ENCODE measurements at regions not wholly inside any gene's neighbourhood (a gene's known extent, or its start where the extent isn't known, plus 50 kb on each side); places are given as distances from the start of the nearest gene placed in this dataset.

- DNase-seq (ENCODE audit: low read depth) = no peak
- H3K4me3 ChIP-seq (ENCODE audit: low read depth, low read length) = no peak overlapping the region
- TF ChIP-seq, protein P1, sequence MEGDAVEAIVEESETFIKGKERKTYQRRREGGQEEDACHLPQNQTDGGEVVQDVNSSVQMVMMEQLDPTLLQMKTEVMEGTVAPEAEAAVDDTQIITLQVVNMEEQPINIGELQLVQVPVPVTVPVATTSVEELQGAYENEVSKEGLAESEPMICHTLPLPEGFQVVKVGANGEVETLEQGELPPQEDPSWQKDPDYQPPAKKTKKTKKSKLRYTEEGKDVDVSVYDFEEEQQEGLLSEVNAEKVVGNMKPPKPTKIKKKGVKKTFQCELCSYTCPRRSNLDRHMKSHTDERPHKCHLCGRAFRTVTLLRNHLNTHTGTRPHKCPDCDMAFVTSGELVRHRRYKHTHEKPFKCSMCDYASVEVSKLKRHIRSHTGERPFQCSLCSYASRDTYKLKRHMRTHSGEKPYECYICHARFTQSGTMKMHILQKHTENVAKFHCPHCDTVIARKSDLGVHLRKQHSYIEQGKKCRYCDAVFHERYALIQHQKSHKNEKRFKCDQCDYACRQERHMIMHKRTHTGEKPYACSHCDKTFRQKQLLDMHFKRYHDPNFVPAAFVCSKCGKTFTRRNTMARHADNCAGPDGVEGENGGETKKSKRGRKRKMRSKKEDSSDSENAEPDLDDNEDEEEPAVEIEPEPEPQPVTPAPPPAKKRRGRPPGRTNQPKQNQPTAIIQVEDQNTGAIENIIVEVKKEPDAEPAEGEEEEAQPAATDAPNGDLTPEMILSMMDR (IDR thresholded peaks at IDR 0.05; ENCODE audit: insufficient read depth, low read length) = no peak
Observed at GRCh38 chr2:126200538-126200937, 455.4 kb upstream of the GYPC start.

DNA sequence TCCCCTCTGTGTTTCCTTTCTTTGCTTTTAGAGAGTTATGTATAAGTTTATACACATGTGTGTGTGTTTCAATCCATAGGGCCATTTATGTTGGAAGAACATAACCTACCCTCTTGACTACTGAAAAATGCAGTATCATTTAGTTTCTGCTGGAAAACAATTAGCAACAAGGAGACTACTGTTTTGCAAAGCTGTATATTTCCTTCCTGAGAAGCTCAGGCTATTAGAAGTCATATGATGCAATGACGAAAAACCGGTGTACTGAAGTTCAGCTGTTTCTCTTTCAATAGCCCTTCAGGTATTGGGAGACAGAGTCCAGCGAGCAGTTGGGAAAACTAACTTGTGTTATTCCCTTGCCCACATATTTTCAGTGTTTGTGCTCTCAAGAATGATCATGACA lies 447.7 kb upstream of the GYPC start:
- TF ChIP-seq, protein P1 (IDR thresholded peaks at IDR 0.05; ENCODE audit: insufficient read depth, low read length) = no peak
- DNase-seq (ENCODE audit: low read depth) = no peak
- no peak overlapping the region for H3K4me3 ChIP-seq (ENCODE audit: low read depth, low read length)

DNA sequence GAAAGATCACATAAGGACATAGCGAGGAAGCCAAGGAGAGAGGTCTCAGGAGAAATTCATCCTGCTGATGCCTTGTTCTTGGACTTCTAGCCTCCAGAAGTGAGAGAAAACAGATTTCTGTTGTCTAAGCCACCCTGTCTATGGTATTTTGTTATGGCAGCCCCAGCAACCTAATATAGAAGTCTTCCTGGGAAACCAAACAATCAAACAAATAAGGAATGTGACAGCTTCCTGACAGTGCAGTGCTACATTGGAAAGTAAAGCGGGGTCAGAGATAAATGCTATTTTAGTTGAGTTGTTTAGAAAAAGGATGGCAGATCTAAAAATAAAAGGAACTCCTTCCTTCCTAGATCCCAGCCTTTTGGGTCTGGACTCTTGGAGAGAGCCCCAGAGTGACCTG lies 443.2 kb upstream of the GYPC start:
- H3K4me3 ChIP-seq (ENCODE audit: low read depth, low read length) = no peak overlapping the region
- DNase-seq (ENCODE audit: low read depth) = no peak
- TF ChIP-seq, protein P1 (IDR thresholded peaks at IDR 0.05; ENCODE audit: insufficient read depth, low read length) = no peak

GRCh38 chr2:126219081-126219480 lies 436.9 kb upstream of the GYPC start:
- DNase-seq (ENCODE audit: low read depth) = no peak
- no peak overlapping the region for H3K4me3 ChIP-seq (ENCODE audit: low read depth, low read length)
- TF ChIP-seq, protein P1 (IDR thresholded peaks at IDR 0.05; ENCODE audit: insufficient read depth, low read length) = no peak

GRCh38 chr2:126220331-126220730 lies 435.6 kb upstream of the GYPC start:
- no peak for DNase-seq (ENCODE audit: low read depth)
- H3K4me3 ChIP-seq (ENCODE audit: low read depth, low read length) = no peak overlapping the region
- TF ChIP-seq, protein P1 (IDR thresholded peaks at IDR 0.05; ENCODE audit: insufficient read depth, low read length) = no peak

GRCh38 chr2:126221506-126221905 lies 434.5 kb upstream of the GYPC start:
- TF ChIP-seq, protein P1 (IDR thresholded peaks at IDR 0.05; ENCODE audit: insufficient read depth, low read length) = no peak
- DNase-seq (ENCODE audit: low read depth) = no peak
- no peak overlapping the region for H3K4me3 ChIP-seq (ENCODE audit: low read depth, low read length)

DNA sequence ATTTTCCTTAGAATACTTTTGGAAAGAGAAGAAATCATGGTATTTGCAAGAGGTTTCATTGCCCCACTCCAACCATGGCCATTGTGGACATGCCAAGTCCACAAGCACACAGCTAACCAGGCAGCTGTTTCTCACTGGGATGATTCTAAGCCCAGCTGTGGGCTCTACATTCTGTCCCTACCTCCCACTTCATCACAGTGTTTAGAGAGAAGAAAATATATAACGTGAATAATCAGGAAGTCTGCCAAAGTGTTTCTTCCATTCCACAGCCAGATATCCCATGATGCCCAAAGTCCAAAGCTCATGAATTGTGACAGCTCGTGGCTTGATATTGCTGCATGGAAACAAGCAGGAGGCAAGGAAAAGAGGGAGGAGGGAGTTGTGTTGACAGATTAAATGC lies 433.7 kb upstream of the GYPC start:
- DNase-seq (ENCODE audit: low read depth) = no peak
- TF ChIP-seq, protein P1 (IDR thresholded peaks at IDR 0.05; ENCODE audit: insufficient read depth, low read length) = no peak
- no peak overlapping the region for H3K4me3 ChIP-seq (ENCODE audit: low read depth, low read length)

All from fibroblast of the aortic adventitia (primary cell).